ENCODE measurements at regions not wholly inside any gene's neighbourhood (a gene's known extent, or its start where the extent isn't known, plus 50 kb on each side); places are given as distances from the start of the nearest gene placed in this dataset.

DNA sequence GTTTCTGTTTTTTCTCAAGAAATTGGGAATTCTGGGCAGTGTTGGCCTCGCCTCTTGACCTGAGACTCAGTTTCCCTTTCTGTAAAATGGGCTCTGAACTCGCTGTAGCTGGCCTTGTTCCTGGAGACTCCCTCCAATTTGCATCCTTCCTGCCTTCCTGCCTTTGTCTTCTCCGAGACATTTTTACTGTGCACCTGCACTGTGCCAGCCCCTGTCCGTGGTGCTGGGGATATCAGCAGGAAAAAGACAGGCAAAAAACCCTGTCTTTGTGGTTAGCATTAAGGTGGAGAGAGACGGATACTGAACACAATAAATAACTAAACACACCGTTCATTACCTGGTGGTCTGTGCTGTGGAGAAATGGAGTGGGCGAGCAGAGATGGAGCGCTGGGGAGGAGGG is 129.8 kb downstream of the AACS start:
- TF ChIP-seq, protein P1, sequence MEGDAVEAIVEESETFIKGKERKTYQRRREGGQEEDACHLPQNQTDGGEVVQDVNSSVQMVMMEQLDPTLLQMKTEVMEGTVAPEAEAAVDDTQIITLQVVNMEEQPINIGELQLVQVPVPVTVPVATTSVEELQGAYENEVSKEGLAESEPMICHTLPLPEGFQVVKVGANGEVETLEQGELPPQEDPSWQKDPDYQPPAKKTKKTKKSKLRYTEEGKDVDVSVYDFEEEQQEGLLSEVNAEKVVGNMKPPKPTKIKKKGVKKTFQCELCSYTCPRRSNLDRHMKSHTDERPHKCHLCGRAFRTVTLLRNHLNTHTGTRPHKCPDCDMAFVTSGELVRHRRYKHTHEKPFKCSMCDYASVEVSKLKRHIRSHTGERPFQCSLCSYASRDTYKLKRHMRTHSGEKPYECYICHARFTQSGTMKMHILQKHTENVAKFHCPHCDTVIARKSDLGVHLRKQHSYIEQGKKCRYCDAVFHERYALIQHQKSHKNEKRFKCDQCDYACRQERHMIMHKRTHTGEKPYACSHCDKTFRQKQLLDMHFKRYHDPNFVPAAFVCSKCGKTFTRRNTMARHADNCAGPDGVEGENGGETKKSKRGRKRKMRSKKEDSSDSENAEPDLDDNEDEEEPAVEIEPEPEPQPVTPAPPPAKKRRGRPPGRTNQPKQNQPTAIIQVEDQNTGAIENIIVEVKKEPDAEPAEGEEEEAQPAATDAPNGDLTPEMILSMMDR (conservative IDR thresholded peaks at IDR 0.05; ENCODE audit: low read depth, low read length): no peak
- no peak for TF ChIP-seq EZH2 (IDR thresholded peaks at IDR 0.05; ENCODE audit: low read length, unreplicated experiment)

Data from PC-3 (cell line).